GM23338 (cell line): ENCODE measurements at regions not wholly inside any gene's neighbourhood (a gene's known extent, or its start where the extent isn't known, plus 50 kb on each side); places are given as distances from the start of the nearest gene placed in this dataset.

ENCODE experiments used
- ATAC-seq: fragments of 200-7000 bp; cut with Tn5 transposase; 3 replicates; pipeline ENCODE4 v1.9.1; 2020
- DNase-seq: peaks from one replicate; pipeline ENCODE4 v3.0.0-alpha.2; 2015; ENCODE audit warnings: low spot score
- H2AFZ ChIP-seq: fragments of 200-600 bp; sonication (generic); 2 replicates; pipeline ENCODE4 v1.8.0; 2016; ENCODE audit warnings: antibody characterized with exemption, mild to moderate bottlenecking, moderate library complexity
- H3F3A ChIP-seq: fragments of 200-600 bp; sonication (generic); replicated peaks from 2 replicates; pipeline ENCODE4 v1.8.0; 2017; ENCODE audit warnings: antibody characterized with exemption, mixed run types, low read depth
- H3K27ac ChIP-seq: fragments of 200-600 bp; sonication (generic); 2 replicates; pipeline ENCODE4 v1.6.1; 2016; ENCODE audit warnings: low read depth
- H3K27me3 ChIP-seq: fragments of 200-600 bp; sonication (generic); 2 replicates; pipeline ENCODE4 v1.8.0; 2016; ENCODE audit warnings: mild to moderate bottlenecking, mixed run types, moderate library complexity; ENCODE audit not compliant: insufficient read depth
- H3K36me3 ChIP-seq: fragments of 200-600 bp; sonication (generic); 2 replicates; pipeline ENCODE4 v1.8.0; 2016; ENCODE audit warnings: mild to moderate bottlenecking; ENCODE audit not compliant: insufficient read depth
- H3K4me1 ChIP-seq: fragments of 200-600 bp; sonication (generic); 2 replicates; pipeline ENCODE4 v1.8.0; 2016; ENCODE audit warnings: mild to moderate bottlenecking, moderate library complexity; ENCODE audit not compliant: insufficient read depth
- H3K4me2 ChIP-seq: fragments of 200-600 bp; sonication (generic); 2 replicates; pipeline ENCODE4 v1.7.1; 2017; ENCODE audit warnings: mixed run types
- H3K4me3 ChIP-seq: fragments of 200-600 bp; sonication (generic); 2 replicates; pipeline ENCODE4 v1.6.1; 2016; ENCODE audit warnings: mixed run types
- H3K79me2 ChIP-seq: fragments of 200-600 bp; sonication (generic); replicated peaks from 2 replicates; pipeline ENCODE4 v1.8.0; 2017; ENCODE audit warnings: mild to moderate bottlenecking; ENCODE audit not compliant: insufficient read depth
- H3K9me2 ChIP-seq: fragments of 200-600 bp; sonication (generic); 2 replicates; pipeline ENCODE4 v1.8.0; 2017; ENCODE audit not compliant: insufficient read depth
- H4K20me1 ChIP-seq: fragments of 200-600 bp; sonication (generic); replicated peaks from 2 replicates; pipeline ENCODE4 v1.8.0; 2017; ENCODE audit warnings: mild to moderate bottlenecking; ENCODE audit not compliant: insufficient read depth
- H3K27ac Mint-ChIP-seq: 2 replicates; pipeline ENCODE4 v1.8.0; 2020; ENCODE audit warnings: inconsistent platforms, mild to moderate bottlenecking, moderate library complexity, mixed read lengths
- H3K27me3 Mint-ChIP-seq: 3 replicates; pipeline ENCODE4 v1.8.0; 2022; ENCODE audit warnings: low read depth, mild to moderate bottlenecking, moderate library complexity, mixed read lengths, inconsistent platforms; ENCODE audit not compliant: insufficient read depth, poor library complexity
- H3K36me3 Mint-ChIP-seq: 3 replicates; pipeline ENCODE4 v1.8.0; 2021; ENCODE audit warnings: low read depth, mild to moderate bottlenecking, inconsistent platforms, moderate library complexity, mixed read lengths
- H3K4me1 Mint-ChIP-seq: 3 replicates; pipeline ENCODE4 v1.8.0; 2020; ENCODE audit warnings: mild to moderate bottlenecking, inconsistent platforms, mixed read lengths
- H3K4me3 Mint-ChIP-seq: 3 replicates; pipeline ENCODE4 v1.8.0; 2021; ENCODE audit warnings: moderate library complexity, mild to moderate bottlenecking, inconsistent platforms, mixed read lengths
- H3K9me3 Mint-ChIP-seq: 3 replicates; pipeline ENCODE4 v1.8.0; 2020; ENCODE audit warnings: moderate library complexity, mild to moderate bottlenecking, inconsistent platforms, mixed read lengths
- CREB1 ChIP-seq: fragments of 250-450 bp; sonication (Bioruptor Pico); IDR thresholded peaks from 2 replicates; pipeline ENCODE4 v1.5.0; 2020; ENCODE audit warnings: low read depth, mild to moderate bottlenecking, moderate library complexity
- CTCF ChIP-seq, 2 experiments: fragments of 200-600 bp in 1 of 2; sonication (generic) in 1 of 2; conservative IDR thresholded peaks; 2 replicates each; pipeline versions ENCODE4 v1.5.1 to v1.6.1; 2016 to 2017; ENCODE audit warnings: antibody characterized with exemption in 2 of 2, low read depth in 2 of 2, mild to moderate bottlenecking in 2 of 2, moderate library complexity in 1 of 2
- ETS1 ChIP-seq: IDR thresholded peaks from 2 replicates; pipeline ENCODE4 v1.6.1; 2016; ENCODE audit warnings: antibody characterized with exemption
- EZH2 ChIP-seq: fragments of 200-600 bp; sonication (generic); IDR thresholded peaks from one replicate; pipeline ENCODE4 v1.8.0; 2017; ENCODE audit warnings: antibody characterized with exemption, mild to moderate bottlenecking, low read depth; ENCODE audit not compliant: unreplicated experiment
- EZH2phosphoT487 ChIP-seq: fragments of 200-600 bp; sonication (generic); IDR thresholded peaks from one replicate; pipeline ENCODE4 v1.8.1; 2018; ENCODE audit warnings: antibody characterized with exemption; ENCODE audit not compliant: unreplicated experiment
- JUNB ChIP-seq: IDR thresholded peaks from one replicate; pipeline ENCODE4 v1.6.1; 2016; ENCODE audit warnings: antibody characterized with exemption; ENCODE audit not compliant: unreplicated experiment
- NANOG ChIP-seq: IDR thresholded peaks from 2 replicates; pipeline ENCODE4 v1.6.1; 2016; ENCODE audit warnings: antibody characterized with exemption, borderline replicate concordance
- POLR2AphosphoS5 ChIP-seq: IDR thresholded peaks from 2 replicates; pipeline ENCODE4 v1.6.1; 2016; ENCODE audit warnings: antibody characterized with exemption, low read depth
- REST ChIP-seq: IDR thresholded peaks from one replicate; pipeline ENCODE4 v1.6.1; 2018; ENCODE audit warnings: antibody characterized with exemption; ENCODE audit not compliant: unreplicated experiment
- STAT1 ChIP-seq: IDR thresholded peaks from one replicate; pipeline ENCODE4 v1.6.1; 2016; ENCODE audit warnings: antibody characterized with exemption; ENCODE audit not compliant: unreplicated experiment
- ZNF114 ChIP-seq: fragments of 250-450 bp; sonication (Bioruptor Pico); IDR thresholded peaks from 2 replicates; pipeline ENCODE4 v1.5.0; 2020; ENCODE audit warnings: mild to moderate bottlenecking, moderate library complexity
- ZNF331 ChIP-seq: fragments of 250-450 bp; sonication (Bioruptor Pico); IDR thresholded peaks from 2 replicates; pipeline ENCODE4 v1.5.0; 2020; ENCODE audit warnings: low read depth, mild to moderate bottlenecking, moderate library complexity

- no peaks in the 10 kb centered on the region for H3K36me3 ChIP-seq
- peaks cover 2% of the 10 kb centered on the region; the same call in 1 of the 3 replicates for H3K4me1 Mint-ChIP-seq
- H4K20me1 ChIP-seq, result no peaks in the 10 kb centered on the region
- H3K9me3 Mint-ChIP-seq, result no peaks in the 10 kb centered on the region
- no peak overlapping the region for H3K4me2 ChIP-seq
- H3K27ac ChIP-seq, result no peak overlapping the region
- no peak for ATAC-seq
- no peak for DNase-seq
- H3K79me2 ChIP-seq, result no peaks in the 10 kb centered on the region
- H3K4me1 ChIP-seq, result no peaks in the 10 kb centered on the region
- no peaks in the 10 kb centered on the region for H3F3A ChIP-seq
- no peak overlapping the region for H3K27ac Mint-ChIP-seq
- H3K9me2 ChIP-seq, result peaks cover 10% of the 10 kb centered on the region; the same call in 1 of the 2 replicates
- TF ChIP-seq CREB1 (CRISPR knock-in tag) (no peak), NANOG (no peak), JUNB (no peak), REST (no peak), ETS1 (no peak), POLR2AphosphoS5 (no peak), EZH2 (no peak), ZNF114 (no peak), STAT1 (no peak)
- H2AFZ ChIP-seq, result no peak overlapping the region
- H3K27me3 Mint-ChIP-seq, result peaks cover 1% of the 10 kb centered on the region
- H3K4me3 ChIP-seq, result no peak overlapping the region
- no peaks in the 10 kb centered on the region for H3K27me3 ChIP-seq
- H3K4me3 Mint-ChIP-seq, result no peak overlapping the region
- H3K36me3 Mint-ChIP-seq, result no peaks in the 10 kb centered on the region
Observed at GRCh38 chr9:4365055-4365454, 65.2 kb upstream of the GLIS3 start.

GRCh38 chr9:4362281-4362680, 62.4 kb upstream of the GLIS3 start:
- H3K27me3 Mint-ChIP-seq, result peaks cover under 1% of the 10 kb centered on the region
- H3K4me2 ChIP-seq, result no peak overlapping the region
- H3K27ac ChIP-seq, result no peak overlapping the region
- H3K27me3 ChIP-seq, result no peaks in the 10 kb centered on the region
- peaks cover 10% of the 10 kb centered on the region; the same call in 1 of the 2 replicates for H3K9me2 ChIP-seq
- H3K4me1 ChIP-seq, result no peaks in the 10 kb centered on the region
- no peak overlapping the region for H3K4me3 ChIP-seq
- no peaks in the 10 kb centered on the region for H3K9me3 Mint-ChIP-seq
- no peak overlapping the region for H3K27ac Mint-ChIP-seq
- H4K20me1 ChIP-seq, result no peaks in the 10 kb centered on the region
- no peak overlapping the region for H2AFZ ChIP-seq
- no peak overlapping the region for H3K4me3 Mint-ChIP-seq
- H3K4me1 Mint-ChIP-seq, result peaks cover 2% of the 10 kb centered on the region; the same call in 1 of the 3 replicates
- no peaks in the 10 kb centered on the region for H3K36me3 Mint-ChIP-seq
- H3F3A ChIP-seq, result no peaks in the 10 kb centered on the region
- DNase-seq, result no peak
- H3K36me3 ChIP-seq, result no peaks in the 10 kb centered on the region
- ATAC-seq, result no peak
- H3K79me2 ChIP-seq, result no peaks in the 10 kb centered on the region
- no peak for TF ChIP-seq JUNB
- TF ChIP-seq EZH2phosphoT487, result no peak
- no peak for TF ChIP-seq EZH2
- TF ChIP-seq CTCF (conservative IDR thresholded peaks at IDR 0.05; ENCODE audit: low read depth in 2 of 2), result no peak
- no peak for TF ChIP-seq STAT1
- TF ChIP-seq ZNF331, result no peak
- no peak for TF ChIP-seq ETS1
- no peak for TF ChIP-seq NANOG
- no peak for TF ChIP-seq ZNF114
